ENCODE measurements at regions not wholly inside any gene's neighbourhood (a gene's known extent, or its start where the extent isn't known, plus 50 kb on each side); places are given as distances from the start of the nearest gene placed in this dataset.

DNA sequence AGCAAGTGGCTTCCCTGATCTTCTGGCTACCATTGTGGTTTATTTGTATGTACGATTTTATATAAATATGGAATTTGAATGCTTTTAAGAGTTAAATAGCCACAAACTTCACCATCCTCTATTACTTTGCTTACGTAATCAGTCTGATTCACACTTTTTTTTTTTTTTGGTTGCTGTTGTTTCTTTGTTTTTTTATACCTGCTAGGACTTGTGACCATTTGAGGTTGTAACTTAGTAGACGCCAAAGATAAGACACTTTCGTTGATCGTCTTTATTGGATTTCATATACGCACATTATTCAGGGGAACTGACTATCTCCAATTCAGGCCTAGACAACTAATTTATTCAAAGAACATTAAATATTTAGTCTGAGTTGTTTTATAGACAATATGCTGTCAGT is 559.0 kb downstream of the CBLN4 start:
- Mint-ChIP-seq H3K27me3 (ENCODE audit: unreplicated experiment) (no peaks in the 10 kb centered on the region), H3K4me1 (ENCODE audit: low read depth, unreplicated experiment) (no peaks in the 10 kb centered on the region), H3K36me3 (ENCODE audit: unreplicated experiment) (no peaks in the 10 kb centered on the region), H3K9me3 (ENCODE audit: unreplicated experiment) (no peaks in the 10 kb centered on the region), H3K27ac (ENCODE audit: unreplicated experiment) (no peak overlapping the region), H3K4me3 (ENCODE audit: unreplicated experiment) (no peak overlapping the region)
- TF ChIP-seq, protein P1, sequence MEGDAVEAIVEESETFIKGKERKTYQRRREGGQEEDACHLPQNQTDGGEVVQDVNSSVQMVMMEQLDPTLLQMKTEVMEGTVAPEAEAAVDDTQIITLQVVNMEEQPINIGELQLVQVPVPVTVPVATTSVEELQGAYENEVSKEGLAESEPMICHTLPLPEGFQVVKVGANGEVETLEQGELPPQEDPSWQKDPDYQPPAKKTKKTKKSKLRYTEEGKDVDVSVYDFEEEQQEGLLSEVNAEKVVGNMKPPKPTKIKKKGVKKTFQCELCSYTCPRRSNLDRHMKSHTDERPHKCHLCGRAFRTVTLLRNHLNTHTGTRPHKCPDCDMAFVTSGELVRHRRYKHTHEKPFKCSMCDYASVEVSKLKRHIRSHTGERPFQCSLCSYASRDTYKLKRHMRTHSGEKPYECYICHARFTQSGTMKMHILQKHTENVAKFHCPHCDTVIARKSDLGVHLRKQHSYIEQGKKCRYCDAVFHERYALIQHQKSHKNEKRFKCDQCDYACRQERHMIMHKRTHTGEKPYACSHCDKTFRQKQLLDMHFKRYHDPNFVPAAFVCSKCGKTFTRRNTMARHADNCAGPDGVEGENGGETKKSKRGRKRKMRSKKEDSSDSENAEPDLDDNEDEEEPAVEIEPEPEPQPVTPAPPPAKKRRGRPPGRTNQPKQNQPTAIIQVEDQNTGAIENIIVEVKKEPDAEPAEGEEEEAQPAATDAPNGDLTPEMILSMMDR (IDR thresholded peaks at IDR 0.05; ENCODE audit: partially characterized antibody, unreplicated experiment) = no peak
- DNase-seq = no peak

DNA sequence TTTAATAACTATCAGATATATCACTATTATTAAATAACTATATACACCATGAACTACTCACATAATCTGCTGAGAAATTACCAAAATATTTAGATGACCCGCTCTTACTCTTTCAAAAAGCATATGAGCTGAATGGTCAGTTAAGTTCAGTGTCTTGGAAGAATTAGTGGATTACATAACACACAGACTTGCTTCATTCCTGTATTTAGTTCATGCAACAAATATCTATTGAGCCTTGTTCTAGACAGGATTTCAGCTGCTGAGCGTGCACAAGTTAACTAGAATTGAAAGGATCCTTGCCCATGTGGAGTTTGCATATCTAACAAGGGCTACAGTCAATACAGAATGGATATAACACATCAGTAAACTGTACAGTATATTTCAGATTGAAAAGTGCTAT is 566.2 kb downstream of the CBLN4 start:
- no peak overlapping the region for H3K4me3 Mint-ChIP-seq (ENCODE audit: unreplicated experiment)
- H3K9me3 Mint-ChIP-seq (ENCODE audit: unreplicated experiment) = peaks cover 2% of the 10 kb centered on the region
- no peaks in the 10 kb centered on the region for H3K36me3 Mint-ChIP-seq (ENCODE audit: unreplicated experiment)
- H3K27ac Mint-ChIP-seq (ENCODE audit: unreplicated experiment) = no peak overlapping the region
- no peak for DNase-seq
- no peaks in the 10 kb centered on the region for H3K4me1 Mint-ChIP-seq (ENCODE audit: low read depth, unreplicated experiment)
- TF ChIP-seq, protein P1 (IDR thresholded peaks at IDR 0.05; ENCODE audit: partially characterized antibody, unreplicated experiment) = no peak
- no peaks in the 10 kb centered on the region for H3K27me3 Mint-ChIP-seq (ENCODE audit: unreplicated experiment)

DNA sequence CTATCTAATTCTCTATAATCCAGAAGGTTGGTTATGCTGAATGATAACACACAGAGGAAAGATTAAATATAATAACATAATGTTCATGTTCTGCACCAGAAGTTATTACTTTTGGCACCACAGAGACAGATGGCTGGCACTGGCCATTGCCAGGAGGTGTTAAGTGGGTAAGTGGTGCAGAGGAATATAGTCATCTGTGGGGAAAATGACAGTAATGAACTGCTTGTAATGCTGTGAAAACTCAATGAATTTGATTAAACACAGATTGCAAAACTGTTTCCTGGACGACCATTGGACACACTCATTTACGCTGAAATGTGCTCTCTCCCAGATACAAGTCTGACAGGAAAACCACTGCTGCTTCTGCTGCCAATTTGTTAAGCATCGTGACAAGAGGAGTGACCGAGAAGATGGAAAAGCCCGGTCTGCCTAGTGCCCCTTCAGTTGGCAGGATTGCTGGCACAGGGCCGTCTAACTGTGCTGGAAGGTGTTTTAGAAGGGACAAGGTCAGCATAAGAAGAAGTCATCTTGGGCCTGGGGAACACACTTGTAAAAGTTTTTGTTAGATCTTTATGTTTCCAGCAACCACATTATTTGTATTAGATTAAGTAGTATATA is 567.4 kb downstream of the CBLN4 start:
- TF ChIP-seq, protein P1 (IDR thresholded peaks at IDR 0.05; ENCODE audit: partially characterized antibody, unreplicated experiment) = no peak
- DNase-seq = no peak
- Mint-ChIP-seq H3K4me1 (ENCODE audit: low read depth, unreplicated experiment) (no peaks in the 10 kb centered on the region), H3K27me3 (ENCODE audit: unreplicated experiment) (no peaks in the 10 kb centered on the region), H3K9me3 (ENCODE audit: unreplicated experiment) (peaks cover 2% of the 10 kb centered on the region), H3K27ac (ENCODE audit: unreplicated experiment) (no peak overlapping the region), H3K4me3 (ENCODE audit: unreplicated experiment) (no peak overlapping the region), H3K36me3 (ENCODE audit: unreplicated experiment) (no peaks in the 10 kb centered on the region)

DNA sequence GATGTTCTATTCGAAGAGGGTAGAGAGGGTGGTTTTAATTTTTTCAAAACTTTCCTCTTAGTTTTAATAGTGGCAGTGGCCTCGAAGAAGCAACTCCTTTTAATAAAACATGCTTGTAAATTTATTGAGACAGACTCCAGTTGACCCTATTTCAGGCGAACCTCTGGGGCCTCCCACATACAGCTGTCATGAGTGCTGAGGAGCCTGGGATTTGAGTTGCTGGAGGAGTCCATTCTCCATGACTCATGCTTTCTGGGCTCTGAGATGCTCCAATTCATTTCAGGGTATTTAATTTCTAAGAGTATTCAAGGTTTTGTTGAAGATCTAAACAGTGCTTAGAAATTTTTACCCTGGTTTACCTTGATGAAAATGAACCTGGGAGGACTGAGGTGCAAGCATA is 580.4 kb downstream of the CBLN4 start:
- TF ChIP-seq, protein P1 (IDR thresholded peaks at IDR 0.05; ENCODE audit: partially characterized antibody, unreplicated experiment) = no peak
- Mint-ChIP-seq H3K27ac (ENCODE audit: unreplicated experiment) (no peak overlapping the region), H3K36me3 (ENCODE audit: unreplicated experiment) (no peaks in the 10 kb centered on the region), H3K4me1 (ENCODE audit: low read depth, unreplicated experiment) (no peaks in the 10 kb centered on the region), H3K27me3 (ENCODE audit: unreplicated experiment) (no peaks in the 10 kb centered on the region), H3K9me3 (ENCODE audit: unreplicated experiment) (no peaks in the 10 kb centered on the region), H3K4me3 (ENCODE audit: unreplicated experiment) (no peak overlapping the region)
- DNase-seq = no peak

DNA sequence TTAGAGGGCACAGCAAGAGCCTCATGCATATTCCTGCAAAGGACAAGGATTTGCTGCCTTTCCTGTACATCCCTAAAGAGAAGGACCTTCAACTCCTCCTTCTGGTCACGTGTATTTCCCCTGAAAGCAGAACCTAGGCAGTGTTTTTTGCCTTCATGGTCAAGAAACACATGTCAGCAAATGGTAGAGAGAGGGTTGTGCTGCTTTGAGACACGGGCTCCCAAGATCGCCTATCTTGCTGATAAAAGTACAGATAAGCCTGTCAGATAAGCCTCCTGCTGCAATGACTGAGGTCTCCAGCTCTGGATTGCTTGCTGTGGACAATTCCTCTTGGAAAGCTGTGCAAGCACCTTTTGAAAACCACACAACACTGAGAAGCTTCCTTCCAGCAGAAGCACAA is 580.8 kb downstream of the CBLN4 start:
- Mint-ChIP-seq H3K9me3 (ENCODE audit: unreplicated experiment) (peaks cover under 1% of the 10 kb centered on the region), H3K36me3 (ENCODE audit: unreplicated experiment) (no peaks in the 10 kb centered on the region), H3K4me3 (ENCODE audit: unreplicated experiment) (no peak overlapping the region), H3K27ac (ENCODE audit: unreplicated experiment) (no peak overlapping the region), H3K4me1 (ENCODE audit: low read depth, unreplicated experiment) (no peaks in the 10 kb centered on the region), H3K27me3 (ENCODE audit: unreplicated experiment) (no peaks in the 10 kb centered on the region)
- no peak for DNase-seq
- TF ChIP-seq, protein P1 (IDR thresholded peaks at IDR 0.05; ENCODE audit: partially characterized antibody, unreplicated experiment) = no peak

Measured in glutamatergic neuron (in vitro differentiated cells).